NCI-H1105 treated with DMSO at 0.1 percent for 48 hours (cell line): ENCODE measurements at regions not wholly inside any gene's neighbourhood (a gene's known extent, or its start where the extent isn't known, plus 50 kb on each side); places are given as distances from the start of the nearest gene placed in this dataset.
A peak's percentile ranks its signal among the peaks of the same experiment; 100 is the strongest.

Experiments
- DNase-seq: peaks from one replicate; lab custom pipeline; 2025; lab: John Stamatoyannopoulos, UW

GRCh38 chr15:52879145-52879544 is 89.0 kb upstream of the ONECUT1 start:
- DNase-seq: no peak

- DNase-seq: no peak
These were observed 87.0 kb upstream of the ONECUT1 start for GRCh38 chr15:52876991-52877663.

GRCh38 chr15:52872036-52872818 is 82.1 kb upstream of the ONECUT1 start:
- DNase-seq: no peak

GRCh38 chr15:52870015-52870414 is 79.9 kb upstream of the ONECUT1 start:
- DNase-seq: no peak

GRCh38 chr15:52866698-52867097 is 76.6 kb upstream of the ONECUT1 start:
- no peak for DNase-seq

- no peak for DNase-seq
These were observed 72.5 kb upstream of the ONECUT1 start for GRCh38 chr15:52862677-52863076.

GRCh38 chr15:52858782-52859176 is 68.6 kb upstream of the ONECUT1 start:
- DNase-seq: peak; percentile 65

GRCh38 chr15:52857937-52858781 is 68.0 kb upstream of the ONECUT1 start:
- DNase-seq: peak; percentile 77

GRCh38 chr15:52857471-52857870 is 67.3 kb upstream of the ONECUT1 start:
- DNase-seq: no peak

GRCh38 chr15:52856286-52856685 is 66.2 kb upstream of the ONECUT1 start:
- no peak for DNase-seq

- DNase-seq: no peak
These were observed 65.0 kb upstream of the ONECUT1 start for GRCh38 chr15:52855157-52855556.

GRCh38 chr15:52844823-52845222 is 54.7 kb upstream of the ONECUT1 start:
- DNase-seq: peak; percentile 5
